IMR-90 (cell line): ENCODE measurements at regions not wholly inside any gene's neighbourhood (a gene's known extent, or its start where the extent isn't known, plus 50 kb on each side); places are given as distances from the start of the nearest gene placed in this dataset.
A peak's percentile ranks its signal among the peaks of the same experiment; 100 is the strongest.

Source experiments
- ATAC-seq: fragments of 200-7000 bp; cut with Tn5 transposase; 2 replicates; pipeline ENCODE4 v1.9.1; 2020; ENCODE audit warnings: low read depth, mild to moderate bottlenecking, moderate library complexity
- BruUV-seq: library from RNA; stranded (reverse); fragments of 400-500 nt; replicated peaks from 2 replicates; lab custom pipeline; 2021; lab: Mats Ljungman, UMichigan
- CTCF ChIA-PET: fragments of 300-600 bp; formaldehyde crosslinking; extraction: SDS; loops from one replicate; lab custom pipeline; 2021; ENCODE audit warnings: antibody characterized with exemption; lab: Yijun Ruan, JAX
- POLR2A ChIA-PET: fragments of 300-600 bp; sonication (Branson Sonifier 250); formaldehyde crosslinking; loops from one replicate; lab custom pipeline; 2022; ENCODE audit warnings: antibody characterized with exemption; ENCODE audit not compliant: unreplicated experiment; lab: Charles Lee
- DNase-seq: peaks from one replicate; pipeline ENCODE4 v3.0.0; 2013
- H2AFZ ChIP-seq: replicated peaks from 2 replicates; pipeline ENCODE3; 2013; ENCODE audit warnings: low read length, mild to moderate bottlenecking; ENCODE audit not compliant: poor library complexity
- H2AK5ac ChIP-seq: 2 replicates; pipeline ENCODE4 v1.6.1; 2013; ENCODE audit warnings: low read depth, low read length, inconsistent platforms
- H2AK9ac ChIP-seq: replicated peaks from 2 replicates; pipeline ENCODE3; 2013; ENCODE audit warnings: mild to moderate bottlenecking, low read depth, low read length, moderate library complexity; ENCODE audit not compliant: poor library complexity
- H2BK120ac ChIP-seq: 2 replicates; pipeline ENCODE4 v1.6.1; 2013; ENCODE audit warnings: low read depth, low read length, inconsistent platforms
- H2BK15ac ChIP-seq: 3 replicates; pipeline ENCODE4 v1.6.1; 2013; ENCODE audit warnings: low read depth, low read length, inconsistent platforms
- H2BK20ac ChIP-seq: 2 replicates; pipeline ENCODE4 v1.6.1; 2013; ENCODE audit warnings: low read depth, mild to moderate bottlenecking, inconsistent platforms, low read length, moderate library complexity
- H2BK5ac ChIP-seq: 2 replicates; pipeline ENCODE4 v1.6.1; 2013; ENCODE audit warnings: mild to moderate bottlenecking, low read depth, low read length, inconsistent platforms; ENCODE audit not compliant: poor library complexity, severe bottlenecking
- H3K14ac ChIP-seq: replicated peaks from 2 replicates; pipeline ENCODE4 v1.6.1; 2013; ENCODE audit warnings: low read depth, low read length, inconsistent platforms
- H3K18ac ChIP-seq: 2 replicates; pipeline ENCODE4 v1.6.1; 2013; ENCODE audit warnings: low read depth, low read length, control low read depth
- H3K23ac ChIP-seq: 2 replicates; pipeline ENCODE4 v1.6.1; 2013; ENCODE audit warnings: low read depth, low read length, inconsistent platforms
- H3K27ac ChIP-seq: 2 replicates; pipeline ENCODE4 v1.5.1; 2013; ENCODE audit warnings: mild to moderate bottlenecking, control low read depth, low read length; ENCODE audit not compliant: insufficient read depth
- H3K27me3 ChIP-seq: 2 replicates; pipeline ENCODE4 v1.6.1; 2013; ENCODE audit warnings: low read length; ENCODE audit not compliant: control insufficient read depth, insufficient read depth
- H3K36me3 ChIP-seq: 2 replicates; pipeline ENCODE4 v1.6.1; 2013; ENCODE audit warnings: low read length, mixed read lengths; ENCODE audit not compliant: control insufficient read depth, insufficient read depth
- H3K4ac ChIP-seq: 2 replicates; pipeline ENCODE4 v1.6.1; 2013; ENCODE audit warnings: low read depth, low read length, inconsistent platforms
- H3K4me1 ChIP-seq: 2 replicates; pipeline ENCODE4 v1.6.1; 2013; ENCODE audit warnings: low read length, mixed read lengths; ENCODE audit not compliant: control insufficient read depth, insufficient read depth
- H3K4me2 ChIP-seq: 2 replicates; pipeline ENCODE4 v1.6.1; 2013; ENCODE audit warnings: low read depth, mild to moderate bottlenecking, control low read depth, low read length, moderate library complexity
- H3K4me3 ChIP-seq: 2 replicates; pipeline ENCODE4 v1.5.1; 2013; ENCODE audit warnings: low read depth, mild to moderate bottlenecking, control low read depth, low read length, moderate library complexity; ENCODE audit not compliant: insufficient read depth
- H3K56ac ChIP-seq: 2 replicates; pipeline ENCODE4 v1.6.1; 2013; ENCODE audit warnings: low read length, inconsistent platforms; ENCODE audit not compliant: insufficient read depth; ENCODE audit errors: extremely low read depth
- H3K79me1 ChIP-seq, 2 experiments: 2 replicates each; pipeline ENCODE4 v1.6.1; 2013; ENCODE audit warnings: low read length in 2 of 2, inconsistent platforms in 1 of 2, low read depth in 1 of 2
- H3K9ac ChIP-seq: 2 replicates; pipeline ENCODE4 v1.6.1; 2013; ENCODE audit warnings: low read depth, low read length, control low read depth
- H3K9me1 ChIP-seq: 2 replicates; pipeline ENCODE4 v1.6.1; 2013; ENCODE audit warnings: low read length, inconsistent platforms; ENCODE audit not compliant: insufficient read depth
- H3K9me3 ChIP-seq: 2 replicates; pipeline ENCODE4 v1.6.1; 2013; ENCODE audit warnings: low read length; ENCODE audit not compliant: control insufficient read depth, insufficient read depth
- H4K20me1 ChIP-seq: 2 replicates; pipeline ENCODE4 v1.6.1; 2013; ENCODE audit warnings: low read length, inconsistent platforms; ENCODE audit not compliant: insufficient read depth
- H4K5ac ChIP-seq: 2 replicates; pipeline ENCODE4 v1.6.1; 2013; ENCODE audit warnings: mild to moderate bottlenecking, low read depth, low read length, control low read depth
- H4K8ac ChIP-seq, 2 experiments: 2 replicates each; pipeline ENCODE4 v1.6.1; 2013; ENCODE audit warnings: low read depth in 2 of 2, low read length in 2 of 2, control low read depth in 1 of 2, inconsistent platforms in 1 of 2
- H4K91ac ChIP-seq: 2 replicates; pipeline ENCODE4 v1.6.1; 2013; ENCODE audit warnings: low read depth, low read length, inconsistent platforms; ENCODE audit not compliant: insufficient read depth
- CHD1 ChIP-seq: IDR thresholded peaks from 2 replicates; pipeline ENCODE4 v1.6.1; 2012; ENCODE audit warnings: low read depth, low read length, improper control_type of control experiment
- RCOR1 ChIP-seq: IDR thresholded peaks from 2 replicates; pipeline ENCODE4 v1.6.1; 2012; ENCODE audit warnings: mild to moderate bottlenecking, low read length, improper control_type of control experiment; ENCODE audit not compliant: insufficient replicate concordance
- RFX5 ChIP-seq: IDR thresholded peaks from 2 replicates; pipeline ENCODE4 v1.8.0; 2012; ENCODE audit warnings: low read depth, mild to moderate bottlenecking, low read length, moderate library complexity
- dilution Hi-C: fragments of 300-500 bp; cut with HindIII; formaldehyde crosslinking; loops from one replicate; pipeline ENCODE4 v1.14.3; 2018; ENCODE audit warnings: low sequenced_read_pairs; ENCODE audit not compliant: unreplicated experiment
- in situ Hi-C: fragments of 300-500 bp; cut with MboI; formaldehyde crosslinking; loops from 3 replicates; pipeline ENCODE4 v1.14.3; 2019; ENCODE audit warnings: low sequenced_read_pairs, inconsistent platforms, mixed read lengths
- intact Hi-C: fragments of 100-400 bp; cut with micrococcal nuclease; formaldehyde crosslinking; loops from 2 replicates; pipeline ENCODE4 v1.10.0; 2022

DNA sequence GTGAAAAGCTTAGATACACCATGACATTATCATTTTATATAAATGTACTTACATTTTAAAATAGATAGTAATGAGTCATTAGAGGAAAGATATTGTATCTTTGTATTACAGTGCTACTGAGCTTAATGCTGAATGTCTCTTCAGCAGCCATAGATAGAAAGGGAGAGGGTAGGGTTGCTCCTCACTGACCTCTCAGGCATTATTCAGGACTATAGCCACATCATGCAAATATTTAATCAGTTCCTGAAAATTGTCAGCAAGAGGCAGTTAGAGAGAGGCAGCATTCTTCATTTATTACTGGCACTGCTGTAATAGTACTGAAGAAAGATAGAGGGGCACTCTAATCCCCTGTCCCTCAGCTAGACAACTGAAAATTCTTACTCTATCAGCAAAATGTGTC, 242.0 kb upstream of the TANK start:
- Histone ChIP-seq H3K27me3 (no peaks in the 10 kb centered on the region), H3K36me3 (no peaks in the 10 kb centered on the region), H4K8ac (no peak overlapping the region), H3K56ac (no peak overlapping the region), H3K4me1 (peaks cover 16% of the 10 kb centered on the region), H4K20me1 (no peaks in the 10 kb centered on the region), H2BK5ac (peak overlapping the region; percentile 32), H2AFZ (no peak overlapping the region), H2BK20ac (peak overlapping the region; percentile 55), H3K9me3 (no peaks in the 10 kb centered on the region), H3K9ac (no peak overlapping the region), H3K27ac (no peak overlapping the region), H3K4me2 (no peak overlapping the region), H4K5ac (0 out of 2 replicates have a peak overlapping the region, but pooled peaks have one; percentile 26), H2BK15ac (no peak overlapping the region; the same call in 2 of the 3 replicates), H2BK120ac (0 out of 2 replicates have a peak overlapping the region, but pooled peaks have one; percentile 56), H2AK9ac (no peak overlapping the region), H3K14ac (no peak overlapping the region; the same call in 1 of the 2 replicates), H3K4me3 (no peak overlapping the region), H3K23ac (no peak overlapping the region), H4K91ac (no peak overlapping the region; the same call in 1 of the 2 replicates), H3K18ac (peak overlapping the region; percentile 84), H3K79me1 (no peaks in the 10 kb centered on the region), H3K9me1 (peaks cover 5% of the 10 kb centered on the region), H3K4ac (0 out of 2 replicates have a peak overlapping the region, but pooled peaks have one; percentile 23), H2AK5ac (0 out of 2 replicates have a peak overlapping the region, but pooled peaks have one; percentile 8)
- no peak for TF ChIP-seq RCOR1
- no peak for TF ChIP-seq CHD1
- no peak for TF ChIP-seq RFX5
- intact Hi-C loops = no loop called here
- dilution Hi-C loops = no loop called here
- in situ Hi-C loops = no loop called here
- ATAC-seq = no peak
- no TSS peak for BruUV-seq
- no peak for DNase-seq
- ChIA-PET CTCF (interaction anchor here (0.6 to 1.3 kb wide), 2 partner anchors 17 to 47 kb away, joined by 3 read pairs; no protein-coding TSS in a partner anchor), POLR2A (interaction anchor here (0.6 kb wide), 1 partner anchor 168 kb away, joined by 3 read pairs; no protein-coding TSS in a partner anchor)
